ENCODE measurements at regions not wholly inside any gene's neighbourhood (a gene's known extent, or its start where the extent isn't known, plus 50 kb on each side); places are given as distances from the start of the nearest gene placed in this dataset.
A peak's percentile ranks its signal among the peaks of the same experiment; 100 is the strongest.

- Histone ChIP-seq H3K4me2 (ENCODE audit: extremely low read depth, insufficient read depth, low read length) (no peak overlapping the region), H3K9ac (ENCODE audit: insufficient read depth, low read length) (no peak overlapping the region), H3K4me1 (ENCODE audit: control insufficient read depth, extremely low read depth, insufficient read depth, low read length) (no peaks in the 10 kb centered on the region), H3K9me3 (ENCODE audit: control insufficient read depth, insufficient read depth, low read depth, low read length) (no peaks in the 10 kb centered on the region), H4K20me1 (ENCODE audit: control insufficient read depth, extremely low read depth, insufficient read depth, low read length) (no peaks in the 10 kb centered on the region), H3K27me3 (ENCODE audit: control insufficient read depth, insufficient read depth, low read length) (no peaks in the 10 kb centered on the region), H3K36me3 (ENCODE audit: control insufficient read depth, insufficient read depth, low read length) (no peaks in the 10 kb centered on the region), H3K27ac (ENCODE audit: insufficient read depth, low read length) (no peak overlapping the region), H2AFZ (ENCODE audit: low read length) (no peak overlapping the region), H3K4me3 (replicated peaks in 1 of 4; ENCODE audit: control extremely low read depth in 1 of 4, insufficient read depth in 1 of 4, low read depth in 3 of 4, low read length in 4 of 4) (no peak overlapping the region), H3K79me2 (ENCODE audit: control insufficient read depth, insufficient read depth, low read length) (no peaks in the 10 kb centered on the region)
- DNase-seq (ENCODE audit: low read depth in 2 of 2), result peak in 1 of 2 donors; percentile 59
- no peak for TF ChIP-seq EZH2 (IDR thresholded peaks at IDR 0.05; ENCODE audit: low read length, missing control alignments)
These were observed 188.5 kb upstream of the ISX start for GRCh38 chr22:34877506-34877905.

GRCh38 chr22:34878171-34878570 lies 187.8 kb upstream of the ISX start:
- H3K9me3 ChIP-seq (ENCODE audit: control insufficient read depth, insufficient read depth, low read depth, low read length), result no peaks in the 10 kb centered on the region
- H3K79me2 ChIP-seq (ENCODE audit: control insufficient read depth, insufficient read depth, low read length), result no peaks in the 10 kb centered on the region
- no peak overlapping the region for H3K27ac ChIP-seq (ENCODE audit: insufficient read depth, low read length)
- H3K27me3 ChIP-seq (ENCODE audit: control insufficient read depth, insufficient read depth, low read length), result no peaks in the 10 kb centered on the region
- H2AFZ ChIP-seq (ENCODE audit: low read length), result no peak overlapping the region
- no peak for DNase-seq (ENCODE audit: low read depth in 2 of 2)
- TF ChIP-seq CTCF (conservative IDR thresholded peaks at IDR 0.05 in 1 of 2, IDR thresholded peaks at IDR 0.05 in 1 of 2; ENCODE audit: low read depth in 1 of 2, low read length in 2 of 2), result no peak
- TF ChIP-seq EZH2 (IDR thresholded peaks at IDR 0.05; ENCODE audit: low read length, missing control alignments), result no peak
- H3K4me3 ChIP-seq (replicated peaks in 1 of 4; ENCODE audit: control extremely low read depth in 1 of 4, insufficient read depth in 1 of 4, low read depth in 3 of 4, low read length in 4 of 4), result no peak overlapping the region
- H4K20me1 ChIP-seq (ENCODE audit: control insufficient read depth, extremely low read depth, insufficient read depth, low read length), result no peaks in the 10 kb centered on the region
- no peaks in the 10 kb centered on the region for H3K36me3 ChIP-seq (ENCODE audit: control insufficient read depth, insufficient read depth, low read length)
- H3K4me2 ChIP-seq (ENCODE audit: extremely low read depth, insufficient read depth, low read length), result no peak overlapping the region
- no peak overlapping the region for H3K9ac ChIP-seq (ENCODE audit: insufficient read depth, low read length)
- H3K4me1 ChIP-seq (ENCODE audit: control insufficient read depth, extremely low read depth, insufficient read depth, low read length), result no peaks in the 10 kb centered on the region

- Histone ChIP-seq H3K36me3 (ENCODE audit: control insufficient read depth, insufficient read depth, low read length) (no peaks in the 10 kb centered on the region), H3K27me3 (ENCODE audit: control insufficient read depth, insufficient read depth, low read length) (no peaks in the 10 kb centered on the region), H3K4me2 (ENCODE audit: extremely low read depth, insufficient read depth, low read length) (no peak overlapping the region), H3K4me3 (replicated peaks in 1 of 4; ENCODE audit: control extremely low read depth in 1 of 4, insufficient read depth in 1 of 4, low read depth in 3 of 4, low read length in 4 of 4) (no peak overlapping the region), H3K27ac (ENCODE audit: insufficient read depth, low read length) (no peak overlapping the region), H4K20me1 (ENCODE audit: control insufficient read depth, extremely low read depth, insufficient read depth, low read length) (no peaks in the 10 kb centered on the region), H3K9me3 (ENCODE audit: control insufficient read depth, insufficient read depth, low read depth, low read length) (no peaks in the 10 kb centered on the region), H2AFZ (ENCODE audit: low read length) (no peak overlapping the region), H3K9ac (ENCODE audit: insufficient read depth, low read length) (no peak overlapping the region), H3K4me1 (ENCODE audit: control insufficient read depth, extremely low read depth, insufficient read depth, low read length) (no peaks in the 10 kb centered on the region), H3K79me2 (ENCODE audit: control insufficient read depth, insufficient read depth, low read length) (no peaks in the 10 kb centered on the region)
- peak in 1 of 2 donors; percentile 66 for DNase-seq (ENCODE audit: low read depth in 2 of 2)
- TF ChIP-seq EZH2 (IDR thresholded peaks at IDR 0.05; ENCODE audit: low read length, missing control alignments) (no peak), CTCF (conservative IDR thresholded peaks at IDR 0.05 in 1 of 2, IDR thresholded peaks at IDR 0.05 in 1 of 2; ENCODE audit: low read depth in 1 of 2, low read length in 2 of 2) (no peak)
These were observed 187.0 kb upstream of the ISX start for GRCh38 chr22:34879001-34879400.
